Loucy (cell line): ENCODE measurements at regions not wholly inside any gene's neighbourhood (a gene's known extent, or its start where the extent isn't known, plus 50 kb on each side); places are given as distances from the start of the nearest gene placed in this dataset.

Experiments
- H2AFZ ChIP-seq: fragments of 200-600 bp; sonication (generic); 2 replicates; pipeline ENCODE4 v1.6.0; 2016; ENCODE audit warnings: antibody characterized with exemption, mild to moderate bottlenecking, low read length, moderate library complexity
- H3F3A ChIP-seq: fragments of 200-600 bp; 2 replicates; pipeline ENCODE4 v1.6.0; 2016; ENCODE audit warnings: antibody characterized with exemption, low read depth, mild to moderate bottlenecking
- H3K27me3 ChIP-seq: fragments of 200-600 bp; sonication (generic); 2 replicates; pipeline ENCODE4 v1.6.1; 2014; ENCODE audit warnings: low read length, mild to moderate bottlenecking; ENCODE audit not compliant: insufficient read depth, poor library complexity, severe bottlenecking
- H3K36me3 ChIP-seq: fragments of 200-600 bp; sonication (generic); 2 replicates; pipeline ENCODE4 v1.6.1; 2016; ENCODE audit warnings: low read length; ENCODE audit not compliant: insufficient read depth
- H3K4me1 ChIP-seq: fragments of 200-600 bp; sonication (generic); 2 replicates; pipeline ENCODE4 v1.5.1; 2014; ENCODE audit warnings: low read length, mild to moderate bottlenecking; ENCODE audit not compliant: insufficient read depth, poor library complexity, severe bottlenecking
- H3K4me2 ChIP-seq: fragments of 200-600 bp; sonication (generic); 2 replicates; pipeline ENCODE4 v1.6.0; 2014; ENCODE audit warnings: antibody characterized with exemption, low read length, low read depth, mild to moderate bottlenecking; ENCODE audit not compliant: poor library complexity, severe bottlenecking
- H3K4me3 ChIP-seq: fragments of 200-600 bp; sonication (generic); 2 replicates; pipeline ENCODE4 v1.5.1; 2014; ENCODE audit warnings: low read length, mild to moderate bottlenecking, mixed read lengths; ENCODE audit not compliant: poor library complexity, severe bottlenecking
- H3K79me2 ChIP-seq: fragments of 200-600 bp; sonication (generic); 2 replicates; pipeline ENCODE4 v1.6.1; 2014; ENCODE audit warnings: low read length; ENCODE audit not compliant: insufficient read depth
- H3K9ac ChIP-seq: fragments of 200-600 bp; sonication (generic); 2 replicates; pipeline ENCODE4 v1.6.0; 2014; ENCODE audit warnings: mild to moderate bottlenecking, low read depth, low read length, moderate library complexity; ENCODE audit not compliant: poor library complexity, severe bottlenecking
- H3K9me2 ChIP-seq: fragments of 200-600 bp; sonication (generic); replicated peaks from 2 replicates; pipeline ENCODE4 v1.6.1; 2016; ENCODE audit warnings: low read depth, low read length, mixed read lengths
- H3K9me3 ChIP-seq: fragments of 200-600 bp; sonication (generic); 2 replicates; pipeline ENCODE4 v1.6.1; 2014; ENCODE audit warnings: mild to moderate bottlenecking, antibody characterized with exemption, low read length, low read depth; ENCODE audit not compliant: insufficient read depth
- H4K20me1 ChIP-seq: fragments of 200-600 bp; sonication (generic); 2 replicates; pipeline ENCODE4 v1.6.0; 2014; ENCODE audit warnings: antibody characterized with exemption, low read length, mild to moderate bottlenecking; ENCODE audit not compliant: insufficient read depth, poor library complexity, severe bottlenecking
- CTCF ChIP-seq: fragments of 200-600 bp; sonication (generic); conservative IDR thresholded peaks from 2 replicates; pipeline ENCODE4 v1.5.1; 2014; ENCODE audit warnings: mild to moderate bottlenecking, antibody characterized with exemption, low read length
- EZH2phosphoT487 ChIP-seq: fragments of 200-600 bp; IDR thresholded peaks from 2 replicates; pipeline ENCODE4 v1.6.1; 2018; ENCODE audit warnings: antibody characterized with exemption, mild to moderate bottlenecking, moderate library complexity, borderline replicate concordance

- Histone ChIP-seq H3K4me2 (no peak overlapping the region), H2AFZ (no peak overlapping the region), H3K27me3 (no peaks in the 10 kb centered on the region), H3K4me1 (no peaks in the 10 kb centered on the region), H3K79me2 (no peaks in the 10 kb centered on the region), H4K20me1 (no peaks in the 10 kb centered on the region), H3K9me3 (no peaks in the 10 kb centered on the region), H3K4me3 (no peak overlapping the region), H3F3A (no peaks in the 10 kb centered on the region), H3K9ac (no peak overlapping the region), H3K9me2 (no peaks in the 10 kb centered on the region), H3K36me3 (no peaks in the 10 kb centered on the region)
- TF ChIP-seq CTCF, result no peak
- no peak for TF ChIP-seq EZH2phosphoT487
Observed at GRCh38 chrX:137366018-137366633, 199.8 kb upstream of the ZIC3 start.

DNA sequence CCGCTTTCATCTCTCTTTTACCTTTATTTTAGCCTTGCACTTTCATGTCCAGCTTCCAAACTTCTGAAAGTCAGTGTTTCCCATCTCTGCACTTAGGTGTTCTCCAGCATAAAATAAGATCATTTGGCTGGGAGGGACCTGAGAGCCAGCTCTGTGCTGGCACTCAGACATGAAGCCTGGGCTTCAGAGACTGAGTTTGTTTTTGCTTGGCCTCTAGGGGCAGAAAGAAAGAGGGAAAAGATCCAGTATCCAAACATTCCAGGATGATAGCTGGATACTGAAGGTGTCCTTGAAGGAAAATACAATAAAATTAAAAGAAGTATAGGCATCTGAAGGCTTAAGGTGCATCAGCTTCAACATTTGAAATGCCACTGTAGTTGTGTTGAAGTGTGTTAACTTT, 202.4 kb upstream of the ZIC3 start:
- Histone ChIP-seq H3K4me3 (no peak overlapping the region), H3K27me3 (no peaks in the 10 kb centered on the region), H3F3A (no peaks in the 10 kb centered on the region), H3K4me1 (no peaks in the 10 kb centered on the region), H3K9me2 (no peaks in the 10 kb centered on the region), H3K9me3 (no peaks in the 10 kb centered on the region), H3K36me3 (no peaks in the 10 kb centered on the region), H3K9ac (no peak overlapping the region), H4K20me1 (no peaks in the 10 kb centered on the region), H3K4me2 (no peak overlapping the region), H2AFZ (no peak overlapping the region), H3K79me2 (no peaks in the 10 kb centered on the region)
- no peak for TF ChIP-seq EZH2phosphoT487
- TF ChIP-seq CTCF, result no peak

DNA sequence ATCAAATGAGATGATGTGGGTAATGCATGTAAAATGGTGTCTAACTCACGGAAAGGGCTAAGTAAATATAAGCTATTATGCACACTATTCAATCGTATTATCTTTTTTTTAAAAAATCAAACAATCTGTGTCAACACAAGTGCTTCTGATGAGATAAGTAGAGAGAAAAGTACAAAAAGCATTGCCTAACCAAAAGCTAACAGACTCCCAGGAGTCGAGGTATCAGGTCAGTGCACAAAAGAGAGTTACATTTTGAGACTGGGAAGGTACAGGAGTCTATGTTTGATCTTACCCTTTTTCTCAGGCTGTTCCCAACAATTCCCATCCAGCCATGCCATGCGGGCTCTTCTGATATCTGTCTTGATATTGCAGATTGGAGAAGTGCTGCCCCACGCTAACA, 203.3 kb upstream of the ZIC3 start:
- Histone ChIP-seq H3K9me3 (no peaks in the 10 kb centered on the region), H3K9me2 (no peaks in the 10 kb centered on the region), H2AFZ (no peak overlapping the region), H3F3A (no peaks in the 10 kb centered on the region), H3K27me3 (no peaks in the 10 kb centered on the region), H3K36me3 (no peaks in the 10 kb centered on the region), H3K79me2 (no peaks in the 10 kb centered on the region), H3K9ac (no peak overlapping the region), H4K20me1 (no peaks in the 10 kb centered on the region), H3K4me2 (no peak overlapping the region), H3K4me3 (no peak overlapping the region), H3K4me1 (no peaks in the 10 kb centered on the region)
- TF ChIP-seq EZH2phosphoT487 (no peak), CTCF (no peak)
